ENCODE measurements at regions not wholly inside any gene's neighbourhood (a gene's known extent, or its start where the extent isn't known, plus 50 kb on each side); places are given as distances from the start of the nearest gene placed in this dataset.

DNA sequence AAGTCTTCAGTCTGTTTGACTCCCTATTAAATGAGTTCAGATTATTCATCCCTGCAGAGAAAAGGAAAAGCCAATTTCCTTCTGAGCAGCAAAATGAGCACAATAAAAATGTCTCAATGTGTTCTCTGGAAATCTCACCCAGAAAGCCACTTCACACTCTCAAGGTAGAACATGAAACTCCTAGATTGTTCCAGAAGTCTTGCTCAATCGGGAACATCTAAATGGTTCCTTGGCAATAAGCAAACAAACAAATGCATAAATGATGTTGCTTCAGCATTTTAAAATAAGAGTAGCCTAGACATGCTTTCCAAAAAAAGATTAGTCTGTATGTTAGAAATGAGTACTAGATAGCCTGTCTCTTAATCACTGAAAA, 59.7 kb upstream of the TNFRSF19 start:
- Histone ChIP-seq H3K4me2 (ENCODE audit: unreplicated experiment) (peak overlapping the region; percentile 63), H3K36me3 (ENCODE audit: low read depth) (no peaks in the 10 kb centered on the region), H3K27ac (peak overlapping the region; percentile 83), H3F3A (ENCODE audit: insufficient read depth) (peaks cover 34% of the 10 kb centered on the region), H3K9ac (peak overlapping the region; percentile 64), H3K9me2 (ENCODE audit: insufficient read depth) (no peaks in the 10 kb centered on the region), H3K4me3 (peak overlapping the region; percentile 7; the same call in 1 of the 2 replicates), H4K20me1 (ENCODE audit: insufficient read depth) (no peaks in the 10 kb centered on the region), H2AFZ (no peak overlapping the region), H3K4me1 (ENCODE audit: insufficient read depth) (peaks cover 35% of the 10 kb centered on the region), H3K79me2 (ENCODE audit: insufficient read depth) (no peaks in the 10 kb centered on the region), H3K9me3 (ENCODE audit: low read depth) (no peaks in the 10 kb centered on the region), H3K27me3 (replicated peaks; ENCODE audit: insufficient read depth) (no peaks in the 10 kb centered on the region)
- WGBS, 2 experiments (ENCODE audit: low coverage in 1 of 2, low lambda C conversion rate in 2 of 2, missing lambda C conversion rate in 2 of 2), result 10 to 11% methylated on average over 1 of the region's 1 CpG
- DNase-seq, result peak; percentile 81
- TF ChIP-seq EZH2phosphoT487 (IDR thresholded peaks at IDR 0.05; ENCODE audit: insufficient read depth, low read depth), result no peak
- TF ChIP-seq EZH2 (IDR thresholded peaks at IDR 0.05; ENCODE audit: insufficient read depth, poor library complexity, severe bottlenecking), result no peak
- in situ Hi-C loops (cut with MboI), result no loop called here

DNA sequence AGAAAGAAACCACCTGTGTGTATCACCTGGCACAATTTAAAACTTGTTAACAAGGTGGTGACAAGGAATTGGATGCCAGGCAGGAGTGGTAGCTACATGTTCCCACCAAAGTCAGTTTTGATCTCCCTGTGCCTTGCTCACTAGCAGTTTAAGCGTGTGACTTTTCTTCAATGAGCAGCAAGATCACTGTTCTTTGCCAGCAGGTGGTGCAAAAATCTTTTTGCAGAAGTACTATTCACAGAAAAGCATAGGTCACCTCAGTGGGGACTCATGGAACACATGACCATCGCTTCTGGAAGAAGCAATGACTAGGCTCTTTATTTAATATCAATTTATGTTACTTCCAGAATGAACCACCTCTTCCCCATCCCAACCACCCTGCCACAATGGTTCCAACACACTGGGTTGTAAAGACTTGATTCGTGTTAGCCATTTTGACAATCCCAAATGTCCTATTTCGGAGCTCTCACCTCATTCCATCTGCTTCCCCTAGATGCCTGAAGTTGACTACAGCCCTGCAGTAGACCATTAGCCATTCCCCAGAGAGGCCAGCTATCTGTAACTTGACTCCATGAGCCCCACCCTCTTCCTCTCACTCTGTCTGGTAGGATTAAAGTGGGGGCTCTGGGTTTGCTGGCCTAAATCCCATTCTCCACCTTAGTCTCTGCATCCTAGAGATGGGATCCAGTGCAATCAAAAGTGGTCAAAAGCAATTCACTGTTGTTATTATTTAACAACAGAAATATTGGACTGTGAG, 59.1 kb upstream of the TNFRSF19 start:
- no peak for TF ChIP-seq EZH2 (IDR thresholded peaks at IDR 0.05; ENCODE audit: insufficient read depth, poor library complexity, severe bottlenecking)
- TF ChIP-seq EZH2phosphoT487 (IDR thresholded peaks at IDR 0.05; ENCODE audit: insufficient read depth, low read depth), result no peak
- in situ Hi-C loops (cut with MboI), result no loop called here
- no peaks in the 10 kb centered on the region for H3K36me3 ChIP-seq (ENCODE audit: low read depth)
- peak overlapping the region; percentile 64 for H3K9ac ChIP-seq
- H3K4me1 ChIP-seq (ENCODE audit: insufficient read depth), result peaks cover 28% of the 10 kb centered on the region
- no peaks in the 10 kb centered on the region for H3K9me2 ChIP-seq (ENCODE audit: insufficient read depth)
- peak; percentile 49 for DNase-seq
- H3K27me3 ChIP-seq (replicated peaks; ENCODE audit: insufficient read depth), result no peaks in the 10 kb centered on the region
- WGBS, 2 experiments (ENCODE audit: low coverage in 1 of 2, low lambda C conversion rate in 2 of 2, missing lambda C conversion rate in 2 of 2), result 96% methylated on average over 4 of the region's 4 CpGs
- H3K4me2 ChIP-seq (ENCODE audit: unreplicated experiment), result peak overlapping the region; percentile 63
- H4K20me1 ChIP-seq (ENCODE audit: insufficient read depth), result no peaks in the 10 kb centered on the region
- H3K79me2 ChIP-seq (ENCODE audit: insufficient read depth), result no peaks in the 10 kb centered on the region
- peaks cover 28% of the 10 kb centered on the region for H3F3A ChIP-seq (ENCODE audit: insufficient read depth)
- H2AFZ ChIP-seq, result no peak overlapping the region
- no peaks in the 10 kb centered on the region for H3K9me3 ChIP-seq (ENCODE audit: low read depth)
- H3K27ac ChIP-seq, result peak overlapping the region; percentile 83
- no peak overlapping the region for H3K4me3 ChIP-seq

DNA sequence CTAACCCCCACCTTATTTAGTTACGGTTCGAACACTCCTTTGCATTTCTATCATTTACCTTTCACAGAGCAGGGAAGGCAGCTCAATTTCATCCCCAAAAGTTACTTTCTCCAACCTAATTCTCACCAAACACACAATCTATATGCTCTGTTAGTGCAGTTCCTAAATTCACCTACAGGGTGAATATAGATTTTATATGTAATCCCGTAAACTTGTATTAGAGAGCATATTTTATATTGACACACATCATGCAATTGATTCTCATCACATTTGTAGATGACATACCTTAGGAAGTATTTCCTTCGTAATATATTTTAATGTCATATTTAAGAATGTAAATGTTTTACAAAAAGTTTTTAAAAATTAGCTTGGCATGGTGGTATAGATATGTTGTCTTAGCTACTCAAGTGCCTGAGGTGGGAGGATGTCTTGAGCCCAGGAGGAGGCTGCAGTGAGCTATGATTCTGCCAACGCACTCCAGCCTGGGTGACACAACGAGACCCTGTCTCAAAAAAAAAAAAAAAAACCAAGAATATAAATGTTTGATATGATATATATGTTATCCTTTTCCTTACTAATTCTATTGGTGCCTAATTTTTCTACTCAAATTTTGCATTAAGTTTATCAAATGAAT, 57.3 kb upstream of the TNFRSF19 start:
- Histone ChIP-seq H3K9ac (no peak overlapping the region), H2AFZ (no peak overlapping the region), H3K27ac (no peak overlapping the region), H3K9me2 (ENCODE audit: insufficient read depth) (no peaks in the 10 kb centered on the region), H3K9me3 (ENCODE audit: low read depth) (no peaks in the 10 kb centered on the region), H3K36me3 (ENCODE audit: low read depth) (no peaks in the 10 kb centered on the region), H3K4me2 (ENCODE audit: unreplicated experiment) (no peak overlapping the region), H3K79me2 (ENCODE audit: insufficient read depth) (no peaks in the 10 kb centered on the region), H4K20me1 (ENCODE audit: insufficient read depth) (no peaks in the 10 kb centered on the region), H3K4me3 (no peak overlapping the region), H3K27me3 (replicated peaks; ENCODE audit: insufficient read depth) (no peaks in the 10 kb centered on the region), H3F3A (ENCODE audit: insufficient read depth) (peaks cover 20% of the 10 kb centered on the region), H3K4me1 (ENCODE audit: insufficient read depth) (peaks cover 23% of the 10 kb centered on the region)
- no peak for TF ChIP-seq EZH2phosphoT487 (IDR thresholded peaks at IDR 0.05; ENCODE audit: insufficient read depth, low read depth)
- no peak for TF ChIP-seq EZH2 (IDR thresholded peaks at IDR 0.05; ENCODE audit: insufficient read depth, poor library complexity, severe bottlenecking)
- no peak for DNase-seq
- in situ Hi-C loops (cut with MboI), result no loop called here
- WGBS, 2 experiments (ENCODE audit: low coverage in 1 of 2, low lambda C conversion rate in 2 of 2, missing lambda C conversion rate in 2 of 2), result 98% methylated on average over 6 of the region's 6 CpGs

DNA sequence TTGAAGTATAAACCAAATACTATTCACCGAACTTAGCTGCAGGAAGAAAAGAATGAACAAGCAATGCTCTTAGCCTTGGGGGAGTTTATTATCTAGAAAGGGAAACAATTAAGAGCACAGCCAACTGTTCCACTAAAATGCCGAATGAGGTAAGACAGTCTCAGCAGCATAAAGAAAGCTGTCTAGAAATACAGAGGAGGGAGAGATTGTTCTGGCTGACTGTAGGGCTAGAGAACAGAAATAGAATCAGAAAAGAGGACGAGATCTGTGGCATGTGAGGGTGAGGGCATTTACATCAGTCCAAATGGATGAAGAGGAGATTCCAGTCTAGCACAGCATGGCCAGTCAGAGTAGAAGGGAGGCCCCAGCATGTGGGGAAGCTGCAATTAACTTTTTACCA, 56.8 kb upstream of the TNFRSF19 start:
- no peaks in the 10 kb centered on the region for H3K9me2 ChIP-seq (ENCODE audit: insufficient read depth)
- H4K20me1 ChIP-seq (ENCODE audit: insufficient read depth), result no peaks in the 10 kb centered on the region
- H3K27me3 ChIP-seq (replicated peaks; ENCODE audit: insufficient read depth), result no peaks in the 10 kb centered on the region
- H3K4me2 ChIP-seq (ENCODE audit: unreplicated experiment), result no peak overlapping the region
- H3K27ac ChIP-seq, result no peak overlapping the region
- H3K9ac ChIP-seq, result no peak overlapping the region
- H3K4me1 ChIP-seq (ENCODE audit: insufficient read depth), result peaks cover 23% of the 10 kb centered on the region
- no peak for TF ChIP-seq EZH2phosphoT487 (IDR thresholded peaks at IDR 0.05; ENCODE audit: insufficient read depth, low read depth)
- TF ChIP-seq EZH2 (IDR thresholded peaks at IDR 0.05; ENCODE audit: insufficient read depth, poor library complexity, severe bottlenecking), result no peak
- in situ Hi-C loops (cut with MboI), result no loop called here
- peaks cover 20% of the 10 kb centered on the region for H3F3A ChIP-seq (ENCODE audit: insufficient read depth)
- H3K79me2 ChIP-seq (ENCODE audit: insufficient read depth), result no peaks in the 10 kb centered on the region
- no peaks in the 10 kb centered on the region for H3K36me3 ChIP-seq (ENCODE audit: low read depth)
- H2AFZ ChIP-seq, result no peak overlapping the region
- WGBS, 2 experiments (ENCODE audit: low coverage in 1 of 2, low lambda C conversion rate in 2 of 2, missing lambda C conversion rate in 2 of 2), result 47 to 64% methylated on average over 3 of the region's 3 CpGs
- no peaks in the 10 kb centered on the region for H3K9me3 ChIP-seq (ENCODE audit: low read depth)
- no peak for DNase-seq
- H3K4me3 ChIP-seq, result no peak overlapping the region

All from GM23248 (cell line).